Stomach (tissue), 4 donors: ENCODE measurements at regions not wholly inside any gene's neighbourhood (a gene's known extent, or its start where the extent isn't known, plus 50 kb on each side); places are given as distances from the start of the nearest gene placed in this dataset.

ENCODE experiments used
- CTCF ChIP-seq, 7 experiments: fragments of 450-650 bp in 4 of 7; fragments of 200-600 bp in 3 of 7; sonication (generic) in 3 of 7; IDR thresholded peaks; one replicate each; pipeline ENCODE4 v1.5.1; 2016 to 2019; ENCODE audit warnings: antibody characterized with exemption in 7 of 7, control low read depth in 2 of 7, mild to moderate bottlenecking in 1 of 7
- EP300 ChIP-seq: sonication (generic); formaldehyde crosslinking; IDR thresholded peaks from one replicate; pipeline ENCODE4 v1.6.1; 2017; ENCODE audit warnings: antibody characterized with exemption
- POLR2AphosphoS5 ChIP-seq, 3 donors: sonication (generic); formaldehyde crosslinking; IDR thresholded peaks; one replicate each; pipeline ENCODE4 v1.6.1; 2016; ENCODE audit warnings: antibody characterized with exemption in 3 of 3

GRCh38 chr4:64551125-64551524 is 141.9 kb upstream of the TECRL start:
- no peak for TF ChIP-seq CTCF (IDR thresholded peaks at IDR 0.05)
- no peak for TF ChIP-seq EP300
- TF ChIP-seq POLR2AphosphoS5 (IDR thresholded peaks at IDR 0.05), result no peak
